Hematopoietic multipotent progenitor cell (in vitro differentiated cells): ENCODE measurements at regions not wholly inside any gene's neighbourhood (a gene's known extent, or its start where the extent isn't known, plus 50 kb on each side); places are given as distances from the start of the nearest gene placed in this dataset. TPM values are rescaled to one million over a fixed set of nuclear protein-coding genes. Genes with fewer than 3 reads are reported as not detected.

Experiments used
- small RNA-seq: library from RNA; depleted of rRNA; stranded (forward); fragments of <200 nt; gene quantifications from one replicate; pipeline ENCODE3, GENCODE V24; 2012

Small RNA genes lying in the stretch of these regions (small RNA-seq; reads per million reads assigned to genes)
- not detected for gene RF00019
